CD14-positive monocyte (primary cell): ENCODE measurements at regions not wholly inside any gene's neighbourhood (a gene's known extent, or its start where the extent isn't known, plus 50 kb on each side); places are given as distances from the start of the nearest gene placed in this dataset.

Experiments
- DNase-seq, 3 donors: peaks; one replicate each; pipeline ENCODE4 v3.0.0-alpha.2; 2011 to 2022
- H2AFZ ChIP-seq: 2 replicates; pipeline ENCODE4 v1.6.0; 2012; ENCODE audit warnings: mild to moderate bottlenecking, low read depth, low read length, inconsistent platforms; ENCODE audit not compliant: insufficient read depth, poor library complexity, severe bottlenecking
- H3K27ac ChIP-seq, 2 donors: 1 replicate in 1 of 2; 2 replicates in 1 of 2; pipeline ENCODE4 v1.5.1; 2012 to 2013; ENCODE audit warnings: low read length in 2 of 2, control low read depth in 1 of 2, inconsistent platforms in 1 of 2, low read depth in 1 of 2, mild to moderate bottlenecking in 1 of 2
- H3K27me3 ChIP-seq, 2 donors: one replicate each; pipeline versions ENCODE4 v1.6.0 to v1.6.1; 2011 to 2013; ENCODE audit warnings: low read length in 2 of 2; ENCODE audit not compliant: control insufficient read depth in 2 of 2, insufficient read depth in 2 of 2
- H3K36me3 ChIP-seq, 2 donors: replicated peaks in 1 of 2; 1 replicate in 1 of 2; 2 replicates in 1 of 2; pipeline versions ENCODE4 v1.5.1 to v1.6.1; 2012 to 2013; ENCODE audit warnings: low read length in 2 of 2, control low read depth in 1 of 2, inconsistent platforms in 1 of 2, mild to moderate bottlenecking in 1 of 2; ENCODE audit not compliant: insufficient read depth in 2 of 2, control insufficient read depth in 1 of 2
- H3K4me1 ChIP-seq, 2 donors: 1 replicate in 1 of 2; 2 replicates in 1 of 2; pipeline versions ENCODE4 v1.5.1 to v1.6.1; 2012 to 2013; ENCODE audit warnings: low read length in 2 of 2, control low read depth in 1 of 2, inconsistent platforms in 1 of 2, mild to moderate bottlenecking in 1 of 2, moderate library complexity in 1 of 2; ENCODE audit not compliant: insufficient read depth in 2 of 2, control insufficient read depth in 1 of 2
- H3K4me2 ChIP-seq: replicated peaks from 2 replicates; pipeline ENCODE3; 2012; ENCODE audit warnings: low read length, moderate library complexity, mild to moderate bottlenecking; ENCODE audit not compliant: poor library complexity, severe bottlenecking; ENCODE audit errors: extremely low read depth
- H3K4me3 ChIP-seq, 3 experiments: fragments of 200-600 bp in 1 of 3; sonication (generic) in 1 of 3; replicated peaks in 1 of 3; 1 replicate in 2 of 3; 2 replicates in 1 of 3; pipeline ENCODE4 v1.5.1; 2011 to 2013; ENCODE audit warnings: low read length in 3 of 3, mild to moderate bottlenecking in 3 of 3, control low read depth in 2 of 3, low read depth in 2 of 3, inconsistent platforms in 1 of 3, moderate library complexity in 1 of 3
- H3K79me2 ChIP-seq: 2 replicates; pipeline ENCODE4 v1.6.0; 2012; ENCODE audit warnings: mild to moderate bottlenecking, control low read depth, inconsistent platforms, low read length, moderate library complexity; ENCODE audit not compliant: insufficient read depth
- H3K9ac ChIP-seq: 2 replicates; pipeline ENCODE4 v1.6.0; 2017; ENCODE audit warnings: low read length, mild to moderate bottlenecking; ENCODE audit not compliant: insufficient read depth, poor library complexity, severe bottlenecking
- H3K9me3 ChIP-seq, 2 donors: replicated peaks in 1 of 2; 1 replicate in 1 of 2; 2 replicates in 1 of 2; pipeline versions ENCODE4 v1.5.1 to v1.6.1; 2012 to 2013; ENCODE audit warnings: low read length in 2 of 2, control low read depth in 1 of 2; ENCODE audit not compliant: control insufficient read depth in 1 of 2, insufficient read depth in 1 of 2
- H4K20me1 ChIP-seq: 2 replicates; pipeline ENCODE4 v1.6.0; 2012; ENCODE audit warnings: mild to moderate bottlenecking, low read length, control low read depth, moderate library complexity; ENCODE audit not compliant: insufficient read depth
- H3K27ac Mint-ChIP-seq, 7 donors: one replicate each; pipeline ENCODE4 v1.8.0; 2020; ENCODE audit warnings: mild to moderate bottlenecking in 7 of 7, mixed read lengths in 7 of 7, moderate library complexity in 6 of 7, inconsistent platforms in 2 of 7
- H3K27me3 Mint-ChIP-seq, 3 donors: one replicate each; pipeline ENCODE4 v1.8.0; 2021 to 2022; ENCODE audit warnings: low read depth in 3 of 3, mild to moderate bottlenecking in 3 of 3, mixed read lengths in 3 of 3, moderate library complexity in 3 of 3, inconsistent platforms in 1 of 3
- H3K36me3 Mint-ChIP-seq, 2 donors: one replicate each; pipeline ENCODE4 v1.8.0; 2020; ENCODE audit warnings: mixed read lengths in 2 of 2, inconsistent platforms in 1 of 2, mild to moderate bottlenecking in 1 of 2
- H3K4me1 Mint-ChIP-seq: one replicate; pipeline ENCODE4 v1.8.0; 2020; ENCODE audit warnings: mild to moderate bottlenecking, mixed read lengths
- H3K4me3 Mint-ChIP-seq, 2 donors: one replicate each; pipeline ENCODE4 v1.8.0; 2020; ENCODE audit warnings: mild to moderate bottlenecking in 2 of 2, mixed read lengths in 2 of 2, moderate library complexity in 1 of 2
- H3K9me3 Mint-ChIP-seq, 7 donors: one replicate each; pipeline ENCODE4 v1.8.0; 2020 to 2022; ENCODE audit warnings: mixed read lengths in 7 of 7, mild to moderate bottlenecking in 6 of 7, moderate library complexity in 6 of 7, inconsistent platforms in 2 of 7
- WGBS: methylation state at CpG from one replicate; pipeline ENCODE4 v1.1.5; 2013; ENCODE audit warnings: missing lambda C conversion rate; ENCODE audit not compliant: insufficient coverage; 5-methylcytosine and 5-hydroxymethylcytosine counted together
- intact Hi-C, 2 donors: fragments of 100-400 bp; cut with micrococcal nuclease; formaldehyde crosslinking; loops; one replicate each; pipeline versions ENCODE4 v1.15.0 to v1.15.1; 2023
- TF ChIP-seq, protein P1 (sequence below): fragments of 200-600 bp; IDR thresholded peaks from one replicate; pipeline ENCODE4 v1.8.0; 2022; ENCODE audit warnings: antibody characterized with exemption, mild to moderate bottlenecking

DNA sequence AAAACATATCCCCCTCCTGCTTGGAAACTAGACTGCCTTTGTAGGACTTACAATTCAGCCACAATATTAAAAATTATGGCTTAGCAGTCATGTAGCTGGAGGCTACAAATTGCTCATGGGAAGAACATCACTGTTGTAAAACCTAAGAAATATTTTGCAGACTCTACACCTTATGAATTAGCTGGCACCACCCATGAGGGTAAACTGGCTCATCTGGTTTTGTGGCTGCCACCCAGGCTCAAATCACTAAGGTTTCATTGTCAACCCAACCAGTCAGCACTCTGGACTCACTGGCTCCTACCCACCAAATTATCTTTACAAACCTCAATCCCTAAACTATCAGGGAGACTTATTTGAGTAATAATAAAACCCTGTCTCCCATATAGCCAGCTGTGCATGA, 100.7 kb upstream of the OLFM3 start:
- TF ChIP-seq, protein P1, sequence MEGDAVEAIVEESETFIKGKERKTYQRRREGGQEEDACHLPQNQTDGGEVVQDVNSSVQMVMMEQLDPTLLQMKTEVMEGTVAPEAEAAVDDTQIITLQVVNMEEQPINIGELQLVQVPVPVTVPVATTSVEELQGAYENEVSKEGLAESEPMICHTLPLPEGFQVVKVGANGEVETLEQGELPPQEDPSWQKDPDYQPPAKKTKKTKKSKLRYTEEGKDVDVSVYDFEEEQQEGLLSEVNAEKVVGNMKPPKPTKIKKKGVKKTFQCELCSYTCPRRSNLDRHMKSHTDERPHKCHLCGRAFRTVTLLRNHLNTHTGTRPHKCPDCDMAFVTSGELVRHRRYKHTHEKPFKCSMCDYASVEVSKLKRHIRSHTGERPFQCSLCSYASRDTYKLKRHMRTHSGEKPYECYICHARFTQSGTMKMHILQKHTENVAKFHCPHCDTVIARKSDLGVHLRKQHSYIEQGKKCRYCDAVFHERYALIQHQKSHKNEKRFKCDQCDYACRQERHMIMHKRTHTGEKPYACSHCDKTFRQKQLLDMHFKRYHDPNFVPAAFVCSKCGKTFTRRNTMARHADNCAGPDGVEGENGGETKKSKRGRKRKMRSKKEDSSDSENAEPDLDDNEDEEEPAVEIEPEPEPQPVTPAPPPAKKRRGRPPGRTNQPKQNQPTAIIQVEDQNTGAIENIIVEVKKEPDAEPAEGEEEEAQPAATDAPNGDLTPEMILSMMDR, result no peak
- no peak overlapping the region for H3K9ac ChIP-seq
- no peaks in the 10 kb centered on the region for H3K36me3 ChIP-seq
- H3K27me3 ChIP-seq, result no peaks in the 10 kb centered on the region
- H2AFZ ChIP-seq, result no peak overlapping the region
- H3K4me1 ChIP-seq, result no peaks in the 10 kb centered on the region
- Mint-ChIP-seq H3K9me3 (peaks cover 0 to 7% (median 0%) of the 10 kb centered on the region in 7 donors), H3K36me3 (no peaks in the 10 kb centered on the region), H3K27ac (no peak overlapping the region), H3K4me1 (no peaks in the 10 kb centered on the region), H3K4me3 (no peak overlapping the region), H3K27me3 (no peaks in the 10 kb centered on the region)
- intact Hi-C loops, result no loop called here
- no peak overlapping the region for H3K4me3 ChIP-seq
- DNase-seq, result no peak
- no peak overlapping the region for H3K27ac ChIP-seq
- H3K4me2 ChIP-seq, result no peak overlapping the region
- no peaks in the 10 kb centered on the region for H3K79me2 ChIP-seq
- H3K9me3 ChIP-seq, result no peaks in the 10 kb centered on the region
- no peaks in the 10 kb centered on the region for H4K20me1 ChIP-seq

DNA sequence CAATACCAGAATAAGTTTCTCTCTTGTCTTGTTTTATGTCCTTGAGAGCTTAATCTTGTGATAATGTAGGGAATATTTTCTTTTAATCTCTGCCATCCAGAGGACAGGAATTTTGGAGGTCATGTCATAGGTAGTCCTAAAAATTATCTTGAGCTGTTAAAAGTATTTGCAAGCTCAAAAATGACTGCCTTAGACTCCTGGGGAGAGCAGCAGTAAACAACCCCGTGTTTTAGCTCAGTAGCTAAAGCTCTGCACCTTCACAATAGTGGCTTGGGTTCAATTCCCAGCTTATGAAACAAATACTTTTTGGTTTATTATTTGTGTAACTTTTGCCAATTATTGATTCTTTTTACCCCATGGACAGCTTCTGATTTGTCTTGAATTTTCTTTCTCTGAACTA, 99.4 kb upstream of the OLFM3 start:
- Mint-ChIP-seq H3K4me1 (no peaks in the 10 kb centered on the region), H3K27me3 (no peaks in the 10 kb centered on the region), H3K36me3 (no peaks in the 10 kb centered on the region), H3K9me3 (peaks cover 0 to 7% (median 2%) of the 10 kb centered on the region in 7 donors), H3K27ac (no peak overlapping the region), H3K4me3 (no peak overlapping the region)
- Histone ChIP-seq H4K20me1 (no peaks in the 10 kb centered on the region), H3K36me3 (no peaks in the 10 kb centered on the region), H3K9me3 (no peaks in the 10 kb centered on the region), H3K4me3 (no peak overlapping the region), H3K4me1 (no peaks in the 10 kb centered on the region), H3K9ac (no peak overlapping the region), H2AFZ (no peak overlapping the region), H3K4me2 (no peak overlapping the region), H3K79me2 (no peaks in the 10 kb centered on the region), H3K27ac (no peak overlapping the region), H3K27me3 (no peaks in the 10 kb centered on the region)
- intact Hi-C loops, result no loop called here
- TF ChIP-seq, protein P1, result no peak
- WGBS, result no CpG with 5 or more reads among the region's 1 CpG
- no peak for DNase-seq
